Mucosa of stomach (tissue), 1 donor: ENCODE measurements at regions not wholly inside any gene's neighbourhood (a gene's known extent, or its start where the extent isn't known, plus 50 kb on each side); places are given as distances from the start of the nearest gene placed in this dataset.

Experiments
- H3K27me3 ChIP-seq: one replicate; pipeline ENCODE4 v1.7.0; 2013; ENCODE audit warnings: mild to moderate bottlenecking, low read length; ENCODE audit not compliant: control insufficient read depth, insufficient read depth
- H3K36me3 ChIP-seq: one replicate; pipeline ENCODE4 v1.7.0; 2013; ENCODE audit warnings: low read length; ENCODE audit not compliant: control insufficient read depth, insufficient read depth
- H3K4me1 ChIP-seq: one replicate; pipeline ENCODE4 v1.7.0; 2013; ENCODE audit warnings: mild to moderate bottlenecking, low read length; ENCODE audit not compliant: control insufficient read depth, insufficient read depth
- H3K4me3 ChIP-seq: one replicate; pipeline ENCODE4 v1.7.0; 2013; ENCODE audit warnings: low read length
- H3K9ac ChIP-seq: one replicate; pipeline ENCODE4 v1.7.0; 2013; ENCODE audit warnings: mild to moderate bottlenecking, low read length, moderate library complexity
- H3K9me3 ChIP-seq: one replicate; pipeline ENCODE4 v1.7.0; 2013; ENCODE audit warnings: mild to moderate bottlenecking, low read length, moderate library complexity; ENCODE audit not compliant: control insufficient read depth
- donor health status: Pancreatic carcinoma.

- no peaks in the 10 kb centered on the region for H3K9me3 ChIP-seq
- H3K36me3 ChIP-seq = no peaks in the 10 kb centered on the region
- H3K9ac ChIP-seq = no peak overlapping the region
- no peak overlapping the region for H3K4me3 ChIP-seq
- H3K27me3 ChIP-seq = no peaks in the 10 kb centered on the region
- H3K4me1 ChIP-seq = no peaks in the 10 kb centered on the region
These were observed 735.7 kb downstream of the QKI start for GRCh38 chr6:164150232-164150631.

GRCh38 chr6:164148788-164149187 is 734.3 kb downstream of the QKI start:
- Histone ChIP-seq H3K36me3 (no peaks in the 10 kb centered on the region), H3K4me1 (no peaks in the 10 kb centered on the region), H3K9me3 (no peaks in the 10 kb centered on the region), H3K27me3 (no peaks in the 10 kb centered on the region), H3K9ac (no peak overlapping the region), H3K4me3 (no peak overlapping the region)

GRCh38 chr6:164144316-164144715 is 729.8 kb downstream of the QKI start:
- Histone ChIP-seq H3K4me1 (no peaks in the 10 kb centered on the region), H3K4me3 (no peak overlapping the region), H3K36me3 (no peaks in the 10 kb centered on the region), H3K27me3 (no peaks in the 10 kb centered on the region), H3K9me3 (no peaks in the 10 kb centered on the region), H3K9ac (no peak overlapping the region)

- Histone ChIP-seq H3K9me3 (no peaks in the 10 kb centered on the region), H3K27me3 (no peaks in the 10 kb centered on the region), H3K4me3 (no peak overlapping the region), H3K36me3 (no peaks in the 10 kb centered on the region), H3K9ac (no peak overlapping the region), H3K4me1 (no peaks in the 10 kb centered on the region)
These were observed 727.8 kb downstream of the QKI start for GRCh38 chr6:164142322-164142721.

- H3K9ac ChIP-seq = no peak overlapping the region
- H3K4me3 ChIP-seq = no peak overlapping the region
- no peaks in the 10 kb centered on the region for H3K4me1 ChIP-seq
- no peaks in the 10 kb centered on the region for H3K9me3 ChIP-seq
- H3K27me3 ChIP-seq = no peaks in the 10 kb centered on the region
- H3K36me3 ChIP-seq = no peaks in the 10 kb centered on the region
These were observed 721.1 kb downstream of the QKI start for GRCh38 chr6:164135511-164136132.

- no peaks in the 10 kb centered on the region for H3K9me3 ChIP-seq
- no peaks in the 10 kb centered on the region for H3K36me3 ChIP-seq
- no peaks in the 10 kb centered on the region for H3K27me3 ChIP-seq
- H3K4me3 ChIP-seq = no peak overlapping the region
- no peak overlapping the region for H3K9ac ChIP-seq
- H3K4me1 ChIP-seq = no peaks in the 10 kb centered on the region
These were observed 718.6 kb downstream of the QKI start for GRCh38 chr6:164133095-164133494.

- no peaks in the 10 kb centered on the region for H3K27me3 ChIP-seq
- H3K4me1 ChIP-seq = no peaks in the 10 kb centered on the region
- H3K36me3 ChIP-seq = no peaks in the 10 kb centered on the region
- H3K4me3 ChIP-seq = no peak overlapping the region
- no peak overlapping the region for H3K9ac ChIP-seq
- H3K9me3 ChIP-seq = no peaks in the 10 kb centered on the region
These were observed 716.1 kb downstream of the QKI start for GRCh38 chr6:164130585-164130984.

- Histone ChIP-seq H3K36me3 (no peaks in the 10 kb centered on the region), H3K9me3 (no peaks in the 10 kb centered on the region)
These were observed 715.6 kb downstream of the QKI start for GRCh38 chr6:164130151-164130550.

GRCh38 chr6:164129218-164129617 is 714.7 kb downstream of the QKI start:
- H3K27me3 ChIP-seq = no peaks in the 10 kb centered on the region
- H3K9me3 ChIP-seq = no peaks in the 10 kb centered on the region
- H3K9ac ChIP-seq = no peak overlapping the region
- H3K4me1 ChIP-seq = no peaks in the 10 kb centered on the region
- no peaks in the 10 kb centered on the region for H3K36me3 ChIP-seq
- H3K4me3 ChIP-seq = no peak overlapping the region

More at GRCh38 chr6:164130151-164130550, 715.6 kb downstream of the QKI start:
- no peaks in the 10 kb centered on the region for H3K4me1 ChIP-seq
- H3K27me3 ChIP-seq = no peaks in the 10 kb centered on the region
- no peak overlapping the region for H3K4me3 ChIP-seq
- no peak overlapping the region for H3K9ac ChIP-seq

GRCh38 chr6:164128101-164128500 is 713.6 kb downstream of the QKI start:
- Histone ChIP-seq H3K27me3 (no peaks in the 10 kb centered on the region), H3K36me3 (no peaks in the 10 kb centered on the region), H3K9ac (no peak overlapping the region), H3K4me3 (no peak overlapping the region), H3K4me1 (no peaks in the 10 kb centered on the region), H3K9me3 (no peaks in the 10 kb centered on the region)

- Histone ChIP-seq H3K36me3 (no peaks in the 10 kb centered on the region), H3K27me3 (no peaks in the 10 kb centered on the region), H3K9ac (no peak overlapping the region), H3K4me3 (no peak overlapping the region), H3K4me1 (no peaks in the 10 kb centered on the region), H3K9me3 (no peaks in the 10 kb centered on the region)
These were observed 710.5 kb downstream of the QKI start for GRCh38 chr6:164124986-164125385.

GRCh38 chr6:164124473-164124872 is 710.0 kb downstream of the QKI start:
- Histone ChIP-seq H3K4me3 (no peak overlapping the region), H3K36me3 (no peaks in the 10 kb centered on the region), H3K27me3 (no peaks in the 10 kb centered on the region), H3K9ac (no peak overlapping the region), H3K4me1 (no peaks in the 10 kb centered on the region), H3K9me3 (no peaks in the 10 kb centered on the region)

GRCh38 chr6:164122109-164122508 is 707.6 kb downstream of the QKI start:
- no peaks in the 10 kb centered on the region for H3K4me1 ChIP-seq
- H3K9ac ChIP-seq = no peak overlapping the region
- no peaks in the 10 kb centered on the region for H3K36me3 ChIP-seq
- H3K4me3 ChIP-seq = no peak overlapping the region
- H3K9me3 ChIP-seq = no peaks in the 10 kb centered on the region
- no peaks in the 10 kb centered on the region for H3K27me3 ChIP-seq
